ENCODE measurements at regions not wholly inside any gene's neighbourhood (a gene's known extent, or its start where the extent isn't known, plus 50 kb on each side); places are given as distances from the start of the nearest gene placed in this dataset.

DNA sequence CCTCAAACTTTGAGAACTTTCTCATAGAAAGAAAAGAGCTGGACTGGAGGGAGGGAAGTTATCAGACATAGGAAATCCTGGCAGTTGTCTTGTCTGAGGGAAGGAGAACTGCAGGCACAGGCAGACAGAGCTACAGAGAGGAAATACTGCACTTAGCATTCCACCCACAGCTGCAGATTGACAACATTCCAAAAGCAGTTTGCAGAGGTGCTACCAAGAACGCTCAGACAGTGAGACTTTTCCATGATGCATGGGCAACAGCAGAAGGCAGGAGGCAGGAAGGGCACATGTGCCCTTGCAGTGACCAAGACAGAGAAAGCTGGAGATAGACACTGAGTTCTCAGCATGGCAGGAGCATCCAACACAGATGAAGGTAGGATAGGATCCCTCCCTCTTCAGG, 327.5 kb upstream of the ZNF462 start:
- TF ChIP-seq, protein P1, sequence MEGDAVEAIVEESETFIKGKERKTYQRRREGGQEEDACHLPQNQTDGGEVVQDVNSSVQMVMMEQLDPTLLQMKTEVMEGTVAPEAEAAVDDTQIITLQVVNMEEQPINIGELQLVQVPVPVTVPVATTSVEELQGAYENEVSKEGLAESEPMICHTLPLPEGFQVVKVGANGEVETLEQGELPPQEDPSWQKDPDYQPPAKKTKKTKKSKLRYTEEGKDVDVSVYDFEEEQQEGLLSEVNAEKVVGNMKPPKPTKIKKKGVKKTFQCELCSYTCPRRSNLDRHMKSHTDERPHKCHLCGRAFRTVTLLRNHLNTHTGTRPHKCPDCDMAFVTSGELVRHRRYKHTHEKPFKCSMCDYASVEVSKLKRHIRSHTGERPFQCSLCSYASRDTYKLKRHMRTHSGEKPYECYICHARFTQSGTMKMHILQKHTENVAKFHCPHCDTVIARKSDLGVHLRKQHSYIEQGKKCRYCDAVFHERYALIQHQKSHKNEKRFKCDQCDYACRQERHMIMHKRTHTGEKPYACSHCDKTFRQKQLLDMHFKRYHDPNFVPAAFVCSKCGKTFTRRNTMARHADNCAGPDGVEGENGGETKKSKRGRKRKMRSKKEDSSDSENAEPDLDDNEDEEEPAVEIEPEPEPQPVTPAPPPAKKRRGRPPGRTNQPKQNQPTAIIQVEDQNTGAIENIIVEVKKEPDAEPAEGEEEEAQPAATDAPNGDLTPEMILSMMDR (IDR thresholded peaks at IDR 0.05), result no peak
- TF ChIP-seq ELF4 (CRISPR knock-in tag; IDR thresholded peaks at IDR 0.05; ENCODE audit: low read depth) (no peak), MYBL2 (CRISPR knock-in tag; IDR thresholded peaks at IDR 0.05) (no peak), TP53 (CRISPR knock-in tag; IDR thresholded peaks at IDR 0.05) (no peak), SP1 (CRISPR knock-in tag; conservative IDR thresholded peaks at IDR 0.05) (no peak), SMAD4 (CRISPR knock-in tag; IDR thresholded peaks at IDR 0.05) (no peak), ZNF423 (CRISPR knock-in tag; IDR thresholded peaks at IDR 0.05) (no peak), ZNF232 (CRISPR knock-in tag; IDR thresholded peaks at IDR 0.05) (no peak), ZNF138 (CRISPR knock-in tag; conservative IDR thresholded peaks at IDR 0.05) (no peak), FOXJ3 (CRISPR knock-in tag; IDR thresholded peaks at IDR 0.05; ENCODE audit: borderline replicate concordance) (no peak)
- TF ChIP-seq, protein P2, sequence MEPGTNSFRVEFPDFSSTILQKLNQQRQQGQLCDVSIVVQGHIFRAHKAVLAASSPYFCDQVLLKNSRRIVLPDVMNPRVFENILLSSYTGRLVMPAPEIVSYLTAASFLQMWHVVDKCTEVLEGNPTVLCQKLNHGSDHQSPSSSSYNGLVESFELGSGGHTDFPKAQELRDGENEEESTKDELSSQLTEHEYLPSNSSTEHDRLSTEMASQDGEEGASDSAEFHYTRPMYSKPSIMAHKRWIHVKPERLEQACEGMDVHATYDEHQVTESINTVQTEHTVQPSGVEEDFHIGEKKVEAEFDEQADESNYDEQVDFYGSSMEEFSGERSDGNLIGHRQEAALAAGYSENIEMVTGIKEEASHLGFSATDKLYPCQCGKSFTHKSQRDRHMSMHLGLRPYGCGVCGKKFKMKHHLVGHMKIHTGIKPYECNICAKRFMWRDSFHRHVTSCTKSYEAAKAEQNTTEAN (CRISPR knock-in tag; IDR thresholded peaks at IDR 0.05), result no peak
- TF ChIP-seq, protein P3, sequence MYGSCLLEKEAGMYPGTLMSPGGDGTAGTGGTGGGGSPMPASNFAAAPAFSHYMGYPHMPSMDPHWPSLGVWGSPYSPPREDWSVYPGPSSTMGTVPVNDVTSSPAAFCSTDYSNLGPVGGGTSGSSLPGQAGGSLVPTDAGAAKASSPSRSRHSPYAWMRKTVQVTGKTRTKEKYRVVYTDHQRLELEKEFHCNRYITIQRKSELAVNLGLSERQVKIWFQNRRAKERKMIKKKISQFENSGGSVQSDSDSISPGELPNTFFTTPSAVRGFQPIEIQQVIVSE (CRISPR knock-in tag; IDR thresholded peaks at IDR 0.05; ENCODE audit: borderline replicate concordance), result no peak

All from WTC11 (cell line).